Pulmonary artery endothelial cell (primary cell): ENCODE measurements at regions not wholly inside any gene's neighbourhood (a gene's known extent, or its start where the extent isn't known, plus 50 kb on each side); places are given as distances from the start of the nearest gene placed in this dataset.

Source experiments
- DNase-seq: peaks from one replicate; pipeline ENCODE4 v3.0.0-alpha.2; 2011; ENCODE audit warnings: low read depth, low spot score

- DNase-seq, result no peak
These were observed 253.3 kb downstream of the IPMK start for GRCh38 chr10:58014436-58014835.

GRCh38 chr10:58013406-58013805 is 254.3 kb downstream of the IPMK start:
- no peak for DNase-seq

GRCh38 chr10:58010073-58010702 is 257.5 kb downstream of the IPMK start:
- no peak for DNase-seq

GRCh38 chr10:58003945-58004344 is 263.7 kb downstream of the IPMK start:
- no peak for DNase-seq

GRCh38 chr10:58001159-58001558 is 266.5 kb downstream of the IPMK start:
- DNase-seq, result no peak

- no peak for DNase-seq
These were observed 271.2 kb downstream of the IPMK start for GRCh38 chr10:57996536-57996935.

- no peak for DNase-seq
These were observed 274.4 kb downstream of the IPMK start for GRCh38 chr10:57993302-57993701.

- DNase-seq, result no peak
These were observed 275.2 kb downstream of the IPMK start for GRCh38 chr10:57992321-57993077.

- DNase-seq, result no peak
These were observed 278.7 kb downstream of the IPMK start for GRCh38 chr10:57988964-57989363.

- no peak for DNase-seq
These were observed 280.5 kb downstream of the IPMK start for GRCh38 chr10:57987055-57987721.

GRCh38 chr10:57986422-57986821 is 281.3 kb downstream of the IPMK start:
- no peak for DNase-seq

- DNase-seq, result no peak
These were observed 284.4 kb downstream of the IPMK start for GRCh38 chr10:57983281-57983791.

GRCh38 chr10:57982091-57982490 is 285.6 kb downstream of the IPMK start:
- DNase-seq, result no peak

GRCh38 chr10:57979956-57980355 is 287.7 kb downstream of the IPMK start:
- DNase-seq, result no peak

GRCh38 chr10:57979491-57979890 is 288.2 kb downstream of the IPMK start:
- DNase-seq, result no peak

GRCh38 chr10:57977262-57977661 is 290.4 kb downstream of the IPMK start:
- DNase-seq, result no peak

- no peak for DNase-seq
These were observed 294.2 kb downstream of the IPMK start for GRCh38 chr10:57973451-57973850.

- DNase-seq, result no peak
These were observed 294.9 kb downstream of the IPMK start for GRCh38 chr10:57972783-57973182.

GRCh38 chr10:57968328-57969016 is 299.2 kb downstream of the IPMK start:
- no peak for DNase-seq

GRCh38 chr10:57964351-57964750 is 303.3 kb downstream of the IPMK start:
- no peak for DNase-seq

GRCh38 chr10:57963546-57963945 is 304.1 kb downstream of the IPMK start:
- no peak for DNase-seq

- no peak for DNase-seq
These were observed 304.9 kb downstream of the IPMK start for GRCh38 chr10:57962839-57963238.
